CD1c-positive myeloid dendritic cell (primary cell): ENCODE measurements at regions not wholly inside any gene's neighbourhood (a gene's known extent, or its start where the extent isn't known, plus 50 kb on each side); places are given as distances from the start of the nearest gene placed in this dataset.
"Not testable (repeated sequence)": the region's sequence is repeated elsewhere in the genome, so short reads cannot be mapped to it uniquely, and the experiment has no call there.

Experiments used
- DNase-seq: peaks from one replicate; pipeline ENCODE4 v3.0.0-alpha.2; 2016; ENCODE audit errors: extremely low spot score

DNA sequence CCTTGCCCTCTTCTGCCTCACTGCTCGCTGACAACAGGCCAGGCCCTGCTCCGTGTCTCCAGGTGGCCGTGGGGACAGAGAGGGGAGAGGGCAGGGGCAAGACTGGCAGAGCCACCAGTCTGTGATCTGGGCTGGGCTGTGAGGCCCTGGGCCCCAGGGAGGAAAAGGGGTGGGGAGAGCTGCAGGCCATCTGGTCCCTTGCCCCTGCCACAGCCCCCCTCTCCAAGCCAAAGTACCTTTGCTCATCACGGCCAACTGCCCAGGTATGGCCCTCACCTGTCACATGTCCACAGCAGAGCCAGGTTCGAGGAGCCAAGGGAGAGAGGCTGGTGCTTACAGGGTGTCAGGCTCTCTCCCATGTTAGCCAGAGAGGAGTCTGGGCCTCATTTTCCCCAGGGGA is 91.4 kb upstream of the LHX1 start:
- no peak for DNase-seq

DNA sequence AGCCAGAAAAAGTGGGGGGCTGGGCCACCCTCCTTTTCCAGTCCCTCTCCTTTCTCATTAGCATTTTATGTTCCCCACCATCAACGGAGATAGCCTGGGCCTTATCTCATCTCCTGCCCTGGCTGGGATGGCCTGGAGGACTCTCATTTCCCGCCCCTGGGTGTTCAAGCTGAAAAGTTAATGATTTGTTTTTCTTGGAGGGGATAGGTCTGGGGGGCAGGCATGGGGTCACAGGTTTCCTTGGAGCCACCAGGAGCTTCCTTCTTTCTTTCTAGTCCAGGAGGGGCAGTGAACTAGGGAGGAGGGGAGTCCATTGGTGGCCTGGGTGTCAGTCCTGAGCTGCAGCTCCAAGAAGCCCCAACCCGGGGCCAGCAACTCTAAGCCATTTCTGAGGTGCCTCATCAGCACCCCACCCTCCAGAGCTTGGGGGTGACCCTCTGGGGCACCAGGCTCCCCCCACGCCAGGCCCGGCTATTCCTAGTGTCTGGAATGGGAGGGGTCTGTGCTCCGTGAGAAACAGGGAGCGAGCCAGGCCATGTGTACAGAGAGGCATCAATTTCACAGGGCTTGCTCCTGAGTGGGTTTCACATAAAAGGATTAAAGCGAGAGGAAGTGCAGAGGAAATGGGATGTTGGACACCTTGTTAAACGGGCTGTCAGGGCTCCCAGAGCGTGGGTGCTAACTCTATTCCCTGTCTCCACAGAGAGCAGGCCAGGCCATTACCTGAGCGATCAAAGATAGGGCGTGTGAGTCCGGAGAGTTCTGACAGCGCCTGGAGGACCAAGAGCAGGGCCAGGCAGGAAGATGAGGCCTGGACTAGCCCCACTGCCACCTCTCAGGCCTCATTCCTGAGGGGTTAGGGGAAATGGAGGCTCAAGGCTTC is 90.6 kb upstream of the LHX1 start:
- no peak for DNase-seq

DNA sequence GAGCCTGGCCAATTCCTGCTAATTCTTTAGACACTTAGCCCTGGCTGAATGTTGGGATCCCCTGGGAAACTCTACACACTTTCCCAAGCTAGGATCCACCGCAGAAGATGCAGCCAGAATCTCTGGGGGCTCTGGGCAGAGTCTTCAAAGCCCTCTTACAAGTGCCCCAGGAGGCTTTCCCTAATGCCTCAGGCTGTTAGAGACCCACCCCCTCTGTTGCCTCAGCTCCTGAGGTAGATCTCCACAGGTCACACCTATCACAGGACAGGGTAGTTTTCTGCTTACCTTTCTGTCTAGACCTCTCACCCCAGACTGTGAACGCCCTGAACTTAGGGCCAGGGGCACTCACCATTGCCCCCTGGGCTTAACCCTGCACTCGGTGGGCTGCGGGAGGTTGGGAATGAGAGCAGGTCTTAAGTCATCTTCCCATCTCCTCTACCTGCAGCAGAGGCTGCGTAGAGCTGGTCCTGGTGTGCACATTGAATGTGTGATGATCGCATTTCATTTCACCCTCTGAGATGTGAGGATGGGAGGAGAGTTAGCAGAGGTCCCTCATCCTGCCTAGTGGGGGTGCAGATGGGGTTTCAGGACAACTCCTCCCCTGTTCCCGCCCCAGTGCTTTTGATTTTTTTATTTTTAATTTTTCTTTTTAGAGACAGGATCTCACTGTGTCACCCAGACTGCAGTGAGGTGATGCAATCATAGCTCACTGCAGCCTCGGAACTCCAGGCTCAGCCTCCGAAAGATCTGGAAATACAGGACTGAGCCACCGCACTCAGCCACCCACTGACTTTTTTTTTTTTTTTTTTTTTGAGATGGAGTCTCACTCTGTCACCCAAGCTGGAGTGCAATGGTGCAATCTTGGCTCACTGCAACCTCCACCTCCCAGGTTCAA is 89.0 kb upstream of the LHX1 start:
- DNase-seq, result no peak

DNA sequence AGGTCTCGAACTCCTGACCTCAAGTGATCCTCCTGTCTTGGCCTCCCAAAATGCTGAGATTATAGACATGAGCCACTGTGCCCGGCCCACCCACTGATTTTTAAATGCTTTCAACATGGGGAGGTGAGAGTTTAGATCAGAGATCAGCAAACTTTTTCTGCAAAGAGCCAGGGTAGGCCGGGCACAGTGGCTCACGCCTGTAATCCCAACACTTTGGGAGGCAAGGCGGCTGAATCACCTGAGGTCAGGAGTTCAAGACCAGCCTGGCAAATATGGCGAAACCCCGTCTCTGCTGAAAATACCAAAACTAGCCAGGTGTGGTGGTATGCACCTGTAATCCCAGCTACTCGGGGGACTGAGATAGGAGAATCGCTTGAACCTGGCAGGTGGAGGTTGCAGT is 88.3 kb upstream of the LHX1 start:
- DNase-seq, result not testable (repeated sequence)

DNA sequence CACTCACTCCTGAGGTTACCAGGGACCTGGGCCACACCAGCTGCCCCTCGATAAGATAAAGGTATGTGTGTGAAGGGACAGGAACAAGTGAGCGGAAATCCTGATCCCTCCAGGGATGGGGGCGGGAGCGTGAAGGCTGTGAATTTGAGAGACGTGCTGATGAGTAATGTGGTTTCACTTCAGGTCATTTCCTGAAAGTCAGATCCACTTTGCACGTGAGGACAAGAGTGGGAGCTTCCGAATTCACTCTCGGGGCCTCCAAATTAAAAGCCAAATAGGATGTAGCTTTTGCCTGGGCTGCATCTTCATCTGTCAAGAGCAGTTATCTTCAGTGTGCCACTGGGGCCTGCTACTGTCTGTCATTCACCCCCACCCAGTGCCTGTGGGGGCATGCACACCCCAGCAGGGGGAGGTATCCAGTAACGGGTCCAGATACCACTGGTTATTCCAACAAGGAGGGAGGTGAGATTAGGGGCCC is 87.4 kb upstream of the LHX1 start:
- peak; percentile 17 for DNase-seq

DNA sequence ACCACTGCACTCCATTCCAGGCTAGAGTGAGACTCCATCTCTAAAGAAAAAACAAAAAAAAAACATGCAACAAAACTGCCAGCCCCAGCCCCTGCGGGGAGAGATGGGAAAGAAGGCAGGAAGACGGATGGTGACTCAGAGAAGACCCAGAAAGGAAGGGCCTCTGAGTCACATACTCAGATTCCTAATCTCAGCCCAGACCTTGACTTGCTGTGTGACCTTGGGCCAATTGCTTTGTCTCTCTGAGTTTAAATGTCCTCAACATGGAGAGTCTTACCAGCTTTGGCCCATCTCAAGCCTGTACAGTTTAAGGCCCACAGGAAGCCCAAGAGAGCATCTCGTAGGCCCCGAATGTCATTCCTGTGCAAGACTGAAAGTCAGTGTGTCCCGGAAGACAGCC is 86.5 kb upstream of the LHX1 start:
- DNase-seq, result no peak

DNA sequence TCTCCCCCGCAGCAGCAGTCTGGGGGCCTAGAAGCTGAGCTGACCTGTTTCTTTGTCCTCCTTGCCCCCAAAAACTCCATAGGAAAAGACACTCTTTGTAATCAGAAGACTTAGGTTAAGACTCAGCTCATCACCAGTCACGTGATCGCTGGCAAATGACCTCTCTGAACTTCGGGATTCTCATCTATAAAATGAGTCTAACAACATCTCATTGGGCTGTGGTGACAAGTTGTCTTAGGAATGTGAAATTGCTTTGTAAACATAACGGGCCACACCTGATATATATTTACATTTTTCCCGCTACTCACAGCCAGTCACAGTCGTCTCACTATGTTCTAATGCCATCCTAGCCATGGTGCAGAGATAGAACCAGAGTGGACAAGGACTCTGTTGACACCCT is 86.0 kb upstream of the LHX1 start:
- no peak for DNase-seq

DNA sequence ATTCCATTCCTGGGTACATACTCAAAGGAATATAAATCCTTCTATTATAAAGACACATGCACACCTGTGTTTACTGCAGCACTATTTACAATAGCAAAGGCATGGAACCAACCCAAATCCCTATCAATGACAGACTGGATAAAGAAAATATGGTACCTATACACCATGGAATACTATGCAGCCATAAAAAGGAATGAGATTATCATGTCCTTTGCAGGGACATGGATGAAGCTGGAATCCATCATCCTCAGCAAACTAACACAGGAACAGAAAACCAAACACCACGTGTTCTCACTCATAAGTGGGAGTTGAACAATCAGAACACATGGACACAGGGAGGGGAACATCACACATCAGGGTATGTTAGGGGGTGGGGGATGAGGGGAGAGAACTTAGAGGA is 84.8 kb upstream of the LHX1 start:
- DNase-seq, result not testable (repeated sequence)

DNA sequence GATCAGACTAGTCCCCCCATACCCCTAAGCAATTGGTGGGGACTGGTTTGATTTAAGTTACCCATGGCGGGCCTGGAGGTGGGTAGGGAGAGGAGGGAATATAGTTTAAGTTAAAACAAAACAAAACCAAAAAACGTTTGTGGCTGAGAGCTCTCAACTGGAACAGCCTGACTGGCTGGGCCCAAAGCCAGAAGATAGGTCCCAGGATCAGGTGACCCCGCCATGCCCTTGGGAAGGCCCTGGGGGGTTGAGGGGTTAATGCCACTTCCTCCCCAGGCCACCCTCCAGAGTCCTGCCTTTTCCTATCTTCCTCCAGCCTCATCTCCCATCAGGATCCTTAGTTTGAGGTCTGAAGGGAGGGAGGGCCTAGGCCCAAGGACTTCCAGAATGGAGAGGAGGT is 82.3 kb upstream of the LHX1 start:
- no peak for DNase-seq

DNA sequence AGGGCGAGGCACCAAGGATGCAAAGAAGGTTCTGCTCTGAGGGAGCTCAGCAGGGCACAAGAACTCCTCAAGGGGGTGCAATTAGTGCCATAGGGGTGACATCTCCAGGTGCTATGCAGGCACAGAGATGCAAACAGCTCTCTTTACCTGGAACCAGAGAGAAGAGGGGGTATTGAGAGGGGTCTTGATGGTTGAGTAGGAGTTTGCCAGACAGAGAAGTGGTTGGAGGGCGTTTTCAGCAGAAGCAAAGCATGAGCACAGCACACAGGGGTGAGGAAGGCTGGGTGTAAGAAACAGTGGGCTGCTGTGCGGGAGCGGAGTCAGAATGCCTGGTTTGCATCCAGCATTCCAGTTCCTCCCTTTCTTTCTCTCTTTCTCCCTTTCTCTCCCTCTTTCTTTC is 81.8 kb upstream of the LHX1 start:
- DNase-seq, result no peak

DNA sequence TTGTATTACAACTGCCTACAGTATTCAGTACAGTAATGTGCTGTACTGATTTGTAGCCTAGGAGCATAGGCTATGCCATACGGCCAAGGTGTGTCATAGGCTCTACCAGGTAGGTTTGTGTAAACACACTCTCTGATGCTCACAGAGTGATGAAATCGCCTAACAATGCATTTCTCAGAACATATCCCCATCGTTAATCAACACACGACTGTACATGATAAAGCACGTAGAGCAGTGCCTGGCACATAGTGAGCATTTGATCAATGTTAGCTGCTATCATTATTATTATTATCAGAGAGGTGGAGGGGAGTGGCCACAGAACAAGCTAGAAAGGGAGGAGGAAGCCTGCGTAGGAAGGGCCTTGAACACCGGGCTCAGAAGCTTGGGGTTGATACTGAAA is 81.1 kb upstream of the LHX1 start:
- no peak for DNase-seq

DNA sequence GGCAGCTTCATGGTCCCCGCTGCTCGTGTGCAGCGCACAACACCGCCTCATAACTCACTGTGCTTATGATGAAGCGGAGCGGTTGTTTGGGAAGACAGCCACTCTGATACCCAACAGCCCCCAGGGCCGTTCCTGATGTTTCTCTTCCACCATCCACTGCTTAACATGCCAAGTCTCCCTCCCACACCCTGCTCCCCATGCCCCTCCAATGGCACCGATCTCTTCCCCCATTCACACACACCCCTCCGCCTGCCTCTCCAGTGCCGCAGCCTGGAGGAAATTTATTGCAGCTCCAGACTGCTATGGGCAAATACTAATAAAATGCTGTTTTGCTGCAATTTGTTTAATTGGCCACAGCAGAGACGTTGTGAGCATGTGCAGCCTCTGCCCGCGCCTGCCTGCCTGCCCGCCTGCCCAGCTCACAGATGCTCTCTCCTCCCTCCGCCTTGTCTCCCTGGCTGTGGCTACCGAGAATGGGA is 80.3 kb upstream of the LHX1 start:
- DNase-seq, result no peak

DNA sequence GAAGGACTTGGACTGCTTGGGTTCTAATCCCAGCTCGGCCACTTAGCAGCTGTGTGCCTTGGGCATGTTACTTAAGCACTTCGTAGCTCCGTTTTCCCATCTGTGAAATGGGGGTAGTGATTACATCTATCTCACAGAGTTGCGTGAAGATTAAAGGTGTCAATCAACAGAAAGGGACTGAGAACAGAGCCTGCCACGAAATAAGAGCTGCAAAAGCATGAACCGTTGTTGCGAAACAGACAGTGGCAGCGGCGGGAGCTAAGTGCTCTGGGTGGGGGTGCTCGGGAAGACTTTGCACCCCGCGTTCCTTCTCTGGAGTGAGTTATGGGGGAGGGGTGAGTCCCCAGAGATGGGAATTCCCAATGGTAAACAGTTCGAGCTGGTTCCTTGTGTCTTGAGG is 79.6 kb upstream of the LHX1 start:
- DNase-seq, result no peak

DNA sequence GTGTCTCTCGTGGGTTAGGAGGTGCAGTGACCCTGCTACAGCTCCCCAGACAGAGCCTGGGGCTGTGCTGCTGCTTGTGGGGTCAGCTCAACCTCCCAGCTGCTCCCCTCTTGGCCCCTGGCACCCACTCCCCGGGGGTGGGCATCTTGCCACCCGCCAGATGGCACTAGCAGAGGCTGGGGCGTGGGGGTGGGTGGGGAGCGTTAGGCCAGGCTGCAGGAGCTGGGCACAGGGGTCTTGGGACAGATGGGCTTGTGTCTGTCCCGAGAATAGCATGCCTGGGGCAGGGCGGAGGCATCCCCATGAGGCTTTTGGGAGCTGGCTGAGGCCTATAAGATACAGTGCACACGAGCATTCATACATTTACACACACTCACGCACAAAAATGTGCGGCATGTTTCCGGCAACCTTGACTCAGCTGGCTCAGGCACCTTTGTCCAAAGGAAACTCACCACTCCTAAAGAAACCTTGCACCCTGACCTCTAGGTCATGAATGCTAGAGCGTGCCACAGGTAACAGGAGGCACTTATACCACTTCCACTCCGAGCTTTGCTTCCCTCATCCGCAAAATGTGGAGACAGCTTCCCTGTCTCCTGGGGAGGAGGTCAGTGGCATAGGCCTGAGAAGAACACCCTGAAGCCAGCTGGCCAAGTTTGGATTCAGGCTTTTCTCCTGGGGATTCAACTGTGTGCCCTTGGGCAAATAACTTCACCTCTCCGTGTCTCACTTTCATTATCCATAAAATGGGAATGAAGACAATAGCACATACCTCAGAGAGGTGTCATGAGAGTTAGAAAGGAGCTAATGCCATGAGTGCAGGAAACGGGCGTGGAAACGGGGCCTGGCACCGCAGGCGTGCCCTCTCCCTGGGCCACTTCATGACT is 78.9 kb upstream of the LHX1 start:
- no peak for DNase-seq

DNA sequence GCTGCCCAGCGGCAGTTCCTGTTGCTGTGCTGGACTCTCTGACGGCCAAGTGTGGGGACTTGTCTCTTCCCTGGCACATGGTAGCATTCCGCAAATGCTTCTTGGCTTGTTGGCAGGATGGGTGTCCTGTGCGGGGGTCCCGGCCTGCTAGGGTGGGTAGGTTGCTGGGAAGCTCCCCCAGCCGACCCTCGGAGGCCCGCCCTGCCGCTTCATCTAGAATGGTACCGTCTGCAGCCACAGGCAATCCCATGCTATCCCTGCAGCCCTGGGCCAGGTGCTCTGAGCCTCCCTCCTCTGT is 78.3 kb upstream of the LHX1 start:
- no peak for DNase-seq

DNA sequence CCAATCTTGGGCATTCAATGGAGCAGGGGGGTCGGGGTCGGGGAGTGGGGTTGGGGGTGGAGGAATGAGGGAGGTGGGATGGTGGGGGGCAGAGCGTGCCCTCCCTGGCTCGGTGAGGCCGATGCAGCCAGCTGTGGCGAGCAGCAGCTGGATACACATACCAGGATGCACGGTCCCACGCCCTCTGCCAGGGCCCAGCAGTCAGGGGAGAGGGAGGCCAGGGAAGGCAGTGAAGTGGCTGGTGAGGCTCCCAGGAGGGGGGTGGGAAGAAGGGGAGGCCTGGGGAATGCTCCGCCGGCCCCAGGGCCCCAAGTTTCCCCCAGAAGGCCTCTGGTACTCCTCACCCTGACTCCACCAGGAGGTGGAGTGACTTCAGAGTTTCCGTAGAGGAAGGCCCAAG is 77.6 kb upstream of the LHX1 start:
- DNase-seq, result no peak

DNA sequence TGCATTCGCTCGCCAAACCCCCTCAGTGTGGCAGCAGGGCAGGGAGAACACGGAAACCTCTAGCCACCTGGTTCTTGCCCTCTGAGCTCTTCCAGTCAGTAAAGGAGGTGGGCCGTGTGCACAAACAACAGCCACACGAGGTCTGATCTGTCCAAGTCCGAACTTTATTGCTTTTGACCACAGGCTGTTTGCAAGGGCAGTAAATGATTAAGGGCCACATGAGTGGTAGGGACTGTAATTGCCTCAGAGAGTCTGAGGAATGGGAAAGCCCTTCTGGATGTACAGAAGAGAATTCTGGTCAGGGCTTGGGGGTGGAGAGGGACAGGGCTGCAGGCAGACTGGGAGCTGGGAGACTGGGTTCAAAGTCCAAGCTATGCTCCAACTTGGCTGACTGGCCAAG is 75.7 kb upstream of the LHX1 start:
- no peak for DNase-seq

DNA sequence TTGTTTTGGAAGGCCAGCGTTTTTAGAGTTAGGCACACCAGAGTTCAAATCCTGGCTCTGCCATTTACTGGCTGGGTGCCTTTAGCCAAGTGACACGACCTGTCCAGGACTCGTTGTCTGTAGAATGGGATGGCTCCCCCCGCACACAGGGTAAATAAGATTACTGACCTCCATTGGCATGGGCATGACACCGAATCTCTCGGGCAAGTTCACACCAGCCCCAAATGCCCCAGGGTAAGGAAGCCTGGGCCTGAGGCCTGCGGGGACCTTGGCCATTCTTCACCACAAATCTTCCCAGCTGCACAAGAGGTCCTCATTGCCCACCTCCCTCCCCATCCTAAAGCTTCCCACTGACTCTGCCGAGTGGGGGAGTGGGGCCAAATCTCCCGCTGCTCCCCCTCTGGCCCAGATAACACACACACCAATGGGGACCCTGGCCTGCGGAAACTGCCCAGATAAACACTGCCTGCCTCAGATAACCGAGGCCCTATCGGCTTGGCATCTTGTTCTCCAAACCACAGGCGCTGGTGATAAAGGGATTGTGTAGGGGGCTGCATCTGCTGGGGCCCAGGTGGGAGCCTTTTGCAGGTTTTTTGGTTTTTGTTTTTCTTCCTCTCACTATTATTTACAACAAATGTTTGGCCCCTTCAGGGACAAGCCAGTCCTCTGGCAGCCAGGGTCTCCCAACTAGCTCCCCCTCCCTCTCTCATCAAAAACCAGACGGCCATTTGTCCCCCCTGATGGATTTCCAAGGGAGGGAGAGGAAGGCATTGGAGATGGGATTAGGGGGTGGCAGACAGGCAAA is 75.0 kb upstream of the LHX1 start:
- no peak for DNase-seq

DNA sequence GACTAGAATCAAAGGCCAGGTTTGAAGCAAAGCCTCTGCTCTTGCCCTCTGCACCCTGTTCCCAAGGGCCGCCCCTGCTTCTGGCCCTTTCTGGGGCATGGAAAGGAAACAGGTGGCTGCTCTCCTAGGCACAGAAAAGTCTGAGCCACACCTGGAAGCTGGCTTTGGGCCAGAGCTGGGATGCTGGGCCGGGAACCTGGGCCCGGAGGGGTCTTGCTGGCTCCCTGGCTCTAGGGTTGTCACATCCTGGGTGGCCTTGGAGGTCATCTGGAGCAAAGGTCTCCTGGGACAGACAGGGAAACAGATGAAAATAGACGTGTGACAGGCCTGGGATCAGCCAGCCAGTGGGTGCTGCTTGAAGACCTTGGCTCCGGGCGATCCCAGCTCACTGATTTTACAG is 74.1 kb upstream of the LHX1 start:
- no peak for DNase-seq

DNA sequence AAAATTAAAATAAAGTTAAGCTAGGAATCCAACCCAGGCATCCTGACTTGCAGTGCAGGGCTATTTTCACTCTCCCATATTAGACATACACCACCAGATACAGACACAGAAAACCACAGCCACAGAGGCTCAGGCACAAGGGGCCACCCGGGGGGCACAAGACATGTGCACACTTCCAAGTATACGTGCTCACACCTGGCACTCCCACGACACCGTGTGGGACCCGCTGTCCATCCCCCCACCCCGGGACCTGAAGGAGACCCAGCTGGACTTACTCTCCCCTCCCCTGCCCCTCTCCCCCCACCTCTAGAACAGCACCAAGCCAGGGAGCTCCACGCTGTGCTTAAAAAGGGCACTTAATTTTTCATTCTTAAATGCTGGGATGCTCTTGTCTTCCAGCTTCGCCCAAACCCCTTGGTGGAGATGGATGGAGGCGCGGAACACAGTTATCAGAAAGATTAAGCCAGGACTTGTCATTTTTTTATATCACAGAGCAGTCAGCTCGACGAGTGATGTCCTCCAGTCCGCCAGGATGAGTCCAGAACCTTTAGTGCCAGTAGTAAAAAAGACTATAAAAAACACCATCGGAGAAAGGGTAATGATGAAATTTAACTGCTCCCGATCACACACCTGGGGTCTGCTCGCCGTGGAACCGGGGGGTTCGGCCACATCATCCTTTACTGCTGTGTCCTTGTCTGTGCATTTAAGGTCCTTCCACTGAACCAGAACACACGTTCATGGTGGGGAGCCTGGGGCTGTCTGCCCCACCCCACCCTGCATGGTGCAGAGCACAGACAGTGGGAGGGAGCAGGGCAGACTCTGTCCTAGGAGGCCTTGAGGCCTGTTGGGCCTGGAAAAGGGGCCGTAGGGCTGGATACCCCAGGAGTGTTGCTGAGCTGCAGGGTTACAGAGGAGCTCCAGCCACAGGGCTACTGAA is 73.3 kb upstream of the LHX1 start:
- no peak for DNase-seq
